HepG2 (cell line): ENCODE measurements at regions not wholly inside any gene's neighbourhood (a gene's known extent, or its start where the extent isn't known, plus 50 kb on each side); places are given as distances from the start of the nearest gene placed in this dataset.

ENCODE experiments used
- CTCF ChIP-seq: sonication (generic); formaldehyde crosslinking; IDR thresholded peaks from 2 replicates; pipeline ENCODE4 v1.5.0; 2020; ENCODE audit warnings: mild to moderate bottlenecking, missing genetic modification reagents, moderate library complexity
- HBP1 ChIP-seq: IDR thresholded peaks from 2 replicates; pipeline ENCODE4 v1.6.1; 2016; ENCODE audit warnings: low read depth, control low read depth
- HNRNPH1 ChIP-seq: fragments of 200-400 bp; formaldehyde crosslinking; optimal IDR thresholded peaks from 2 replicates; pipeline ENCODE3; 2017; ENCODE audit warnings: mild to moderate bottlenecking, low read depth, low read length
- MAX ChIP-seq: IDR thresholded peaks from 2 replicates; pipeline ENCODE4 v1.6.1; 2012; ENCODE audit warnings: inconsistent platforms
- NR1H2 ChIP-seq: sonication (generic); formaldehyde crosslinking; IDR thresholded peaks from 2 replicates; pipeline ENCODE4 v1.8.1; 2022; ENCODE audit warnings: low read depth, missing genetic modification reagents, borderline replicate concordance
- POLR2AphosphoS5 ChIP-seq: IDR thresholded peaks from 2 replicates; pipeline ENCODE4 v1.6.1; 2012; ENCODE audit warnings: low read depth, low read length
- PRPF4 ChIP-seq: fragments of 200-400 bp; formaldehyde crosslinking; IDR thresholded peaks from 2 replicates; pipeline ENCODE4 v1.6.1; 2016; ENCODE audit warnings: low read length, low read depth; ENCODE audit not compliant: poor library complexity, severe bottlenecking
- RFX5 ChIP-seq: IDR thresholded peaks from 2 replicates; pipeline ENCODE4 v1.6.1; 2011; ENCODE audit warnings: low read depth, low read length, improper control_type of control experiment
- ZBTB7A ChIP-seq: sonication (generic); formaldehyde crosslinking; IDR thresholded peaks from 2 replicates; pipeline ENCODE4 v1.8.0; 2022; ENCODE audit warnings: mild to moderate bottlenecking, missing genetic modification reagents
- ZNF280B ChIP-seq: sonication (generic); formaldehyde crosslinking; IDR thresholded peaks from 2 replicates; pipeline ENCODE4 v1.5.0; 2020; ENCODE audit warnings: missing genetic modification reagents, mild to moderate bottlenecking, borderline replicate concordance
- ZNF788 ChIP-seq: sonication (generic); formaldehyde crosslinking; IDR thresholded peaks from 2 replicates; pipeline ENCODE4 v1.5.0; 2020; ENCODE audit warnings: mild to moderate bottlenecking, missing genetic modification reagents, borderline replicate concordance

DNA sequence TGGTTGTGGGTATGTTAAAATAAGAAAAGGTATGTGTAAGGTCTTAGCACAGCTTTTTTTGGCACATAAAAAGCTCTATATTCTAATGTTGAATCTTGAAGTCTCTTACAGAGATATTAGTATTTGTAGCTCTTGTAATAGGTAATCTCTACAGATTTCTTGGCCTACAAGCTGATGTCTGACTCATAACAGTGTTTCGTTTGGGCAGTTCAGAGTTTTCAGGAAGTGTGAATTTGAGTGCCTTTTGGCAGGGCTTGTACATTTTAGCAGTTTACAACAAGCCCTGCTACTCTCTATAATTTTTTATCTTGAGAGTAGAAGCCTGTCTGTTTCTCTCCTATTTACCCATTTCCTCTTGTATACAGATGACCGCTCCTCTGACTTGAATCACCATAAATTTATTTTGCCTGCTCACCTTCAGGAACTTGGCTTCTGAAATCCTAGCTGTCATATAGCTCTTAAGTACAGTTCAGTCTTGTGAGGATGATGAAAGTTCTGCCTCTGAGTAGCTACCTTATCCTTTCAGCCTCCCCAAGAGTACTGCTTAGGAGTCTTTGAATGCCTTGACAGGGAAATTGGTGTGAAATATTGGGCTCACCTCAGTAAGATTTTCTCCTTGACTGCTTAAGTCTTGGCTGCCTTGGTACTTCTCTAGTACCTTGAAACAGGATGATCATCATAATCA lies 419.9 kb upstream of the RARB start:
- no peak for TF ChIP-seq RFX5
- TF ChIP-seq NR1H2 (CRISPR knock-in tag): no peak
- no peak for TF ChIP-seq PRPF4
- TF ChIP-seq ZNF280B (CRISPR knock-in tag): no peak
- no peak for TF ChIP-seq HNRNPH1
- no peak for TF ChIP-seq HBP1 (CRISPR knock-in tag)
- no peak for TF ChIP-seq CTCF (CRISPR knock-in tag)
- TF ChIP-seq ZBTB7A (CRISPR knock-in tag): no peak
- no peak for TF ChIP-seq ZNF788
- no peak for TF ChIP-seq MAX
- no peak for TF ChIP-seq POLR2AphosphoS5
